Hypothalamus (tissue), 51 donors: ENCODE measurements at regions not wholly inside any gene's neighbourhood (a gene's known extent, or its start where the extent isn't known, plus 50 kb on each side); places are given as distances from the start of the nearest gene placed in this dataset.
"Not testable (repeated sequence)": the region's sequence is repeated elsewhere in the genome, so short reads cannot be mapped to it uniquely, and the experiment has no call there.

Experiments used
- DNase-seq, 51 donors: peaks; one replicate each; lab custom pipeline; 2025; lab: John Stamatoyannopoulos, UW

GRCh38 chr13:78161266-78161665, 242.6 kb upstream of the EDNRB start:
- no peak for DNase-seq

- DNase-seq: no peak
These were observed 242.2 kb upstream of the EDNRB start for GRCh38 chr13:78160793-78161192.

GRCh38 chr13:78152415-78152814, 233.8 kb upstream of the EDNRB start:
- DNase-seq: no peak

GRCh38 chr13:78147905-78148304, 229.3 kb upstream of the EDNRB start:
- DNase-seq: no peak

DNA sequence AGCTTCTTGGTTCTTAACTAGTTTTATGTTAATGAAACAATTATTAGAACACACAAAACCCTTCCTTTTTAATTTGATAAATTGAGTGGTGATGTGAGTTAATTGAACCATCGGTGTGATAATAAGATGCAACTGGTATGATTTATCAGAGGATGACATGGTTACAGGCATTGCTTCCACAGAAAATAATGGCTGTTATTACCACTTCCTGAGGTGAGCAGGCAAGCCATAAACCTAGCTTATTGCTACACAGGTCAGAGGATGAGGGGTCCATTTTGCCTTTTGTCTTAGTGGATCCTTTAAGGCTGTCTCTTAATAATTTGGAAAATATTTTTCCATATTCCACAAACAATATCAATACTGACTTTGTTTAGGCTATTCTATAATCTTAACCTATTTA, 226.6 kb upstream of the EDNRB start:
- no peak for DNase-seq

DNA sequence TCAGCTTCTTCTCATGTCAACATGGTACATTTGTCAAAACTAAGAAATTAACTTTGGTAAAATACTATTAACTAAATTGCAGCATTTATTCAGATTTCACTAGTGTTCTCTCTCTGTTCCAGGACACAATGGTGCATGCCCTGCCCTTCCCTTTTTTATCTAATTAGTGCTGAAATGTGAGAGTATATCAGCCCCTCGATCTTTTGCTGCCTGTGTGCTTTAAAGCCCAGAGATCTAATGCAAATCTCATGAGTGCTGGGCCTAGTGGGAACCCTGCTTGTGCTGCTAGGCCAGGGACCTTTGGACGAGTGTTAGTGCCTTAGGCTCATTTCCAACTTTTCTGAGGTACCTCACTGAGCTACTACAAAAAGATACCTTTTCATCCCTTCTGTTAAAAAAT, 221.1 kb upstream of the EDNRB start:
- no peak for DNase-seq

- no peak for DNase-seq
These were observed 220.1 kb upstream of the EDNRB start for GRCh38 chr13:78138756-78139155.

GRCh38 chr13:78137404-78138142, 218.9 kb upstream of the EDNRB start:
- DNase-seq: peak in 15 of 51 donors; percentile 1 to 64 (median 8)

GRCh38 chr13:78136966-78137365, 218.3 kb upstream of the EDNRB start:
- DNase-seq: no peak

DNA sequence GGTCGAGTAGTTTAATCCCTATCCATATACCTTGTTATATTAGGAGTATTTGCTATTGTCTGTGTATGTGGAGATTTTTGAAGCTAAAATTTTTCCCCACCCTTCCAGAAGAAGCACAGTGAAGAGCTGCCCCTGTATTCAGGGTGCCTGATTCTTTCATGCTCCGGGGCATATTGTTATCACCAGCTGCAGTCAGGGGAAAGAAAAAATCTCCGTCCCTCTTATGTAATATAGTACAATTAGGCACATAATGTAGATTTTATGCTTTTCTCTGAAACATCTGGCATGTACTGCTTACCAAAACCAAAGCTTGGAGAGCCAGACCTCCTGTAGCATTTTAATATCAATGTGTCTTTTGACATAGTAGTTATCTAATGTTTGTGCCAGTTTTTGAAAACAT, 214.9 kb upstream of the EDNRB start:
- no peak for DNase-seq

GRCh38 chr13:78131811-78132210, 213.2 kb upstream of the EDNRB start:
- no peak for DNase-seq

GRCh38 chr13:78131346-78131745, 212.7 kb upstream of the EDNRB start:
- no peak for DNase-seq

GRCh38 chr13:78129823-78130222, 211.2 kb upstream of the EDNRB start:
- DNase-seq: no peak

- no peak for DNase-seq
These were observed 210.7 kb upstream of the EDNRB start for GRCh38 chr13:78129359-78129758.

GRCh38 chr13:78121459-78122348, 203.1 kb upstream of the EDNRB start:
- DNase-seq: peak in 25 of 51 donors; percentile 0 to 64 (median 18)

DNA sequence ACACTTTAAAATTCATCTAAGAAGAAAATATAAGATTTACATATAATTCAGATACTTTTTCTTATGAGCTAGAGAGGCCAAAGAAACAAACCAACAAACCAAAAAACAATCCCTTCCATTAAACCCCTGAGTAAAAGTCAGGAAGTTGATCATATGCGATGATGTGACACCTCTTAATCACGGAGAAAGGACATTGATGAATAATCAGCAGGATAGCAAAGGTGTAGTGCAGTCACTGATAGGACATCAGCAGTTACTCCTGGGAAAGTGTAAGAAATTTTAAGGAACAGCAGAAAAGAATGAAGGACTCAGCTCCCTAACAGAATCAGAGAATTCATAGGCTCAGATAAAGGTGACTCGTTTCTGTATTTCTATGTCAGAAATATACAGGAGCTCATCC, 202.4 kb upstream of the EDNRB start:
- DNase-seq: no peak

DNA sequence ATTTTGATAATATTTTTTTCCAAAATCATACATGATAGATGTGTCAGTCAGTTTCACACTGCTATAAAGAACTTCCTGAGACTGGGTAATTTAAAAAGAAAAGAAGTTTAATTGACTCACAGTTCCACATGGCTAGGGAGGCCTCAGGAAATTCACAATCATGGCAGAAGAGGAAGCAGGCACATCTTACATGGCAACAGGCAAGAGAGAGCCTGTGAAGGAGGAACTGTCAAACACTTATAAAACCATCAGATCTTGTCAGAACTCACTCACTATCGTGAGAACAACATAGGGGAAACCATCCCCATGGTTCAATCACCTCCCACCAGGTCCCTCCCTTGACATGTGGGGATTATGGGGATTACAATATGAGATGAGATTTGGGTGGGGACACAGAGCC, 201.5 kb upstream of the EDNRB start:
- DNase-seq: not testable (repeated sequence)

- DNase-seq: not testable (repeated sequence)
These were observed 198.4 kb upstream of the EDNRB start for GRCh38 chr13:78117070-78117469.

GRCh38 chr13:78105656-78106055, 187.0 kb upstream of the EDNRB start:
- no peak for DNase-seq

GRCh38 chr13:78103936-78104335, 185.3 kb upstream of the EDNRB start:
- no peak for DNase-seq

GRCh38 chr13:78102741-78103140, 184.1 kb upstream of the EDNRB start:
- no peak for DNase-seq

GRCh38 chr13:78102121-78102677, 183.6 kb upstream of the EDNRB start:
- peak in 1 of 51 donors; percentile 24 for DNase-seq
